HUES6 (cell line): ENCODE measurements at regions not wholly inside any gene's neighbourhood (a gene's known extent, or its start where the extent isn't known, plus 50 kb on each side); places are given as distances from the start of the nearest gene placed in this dataset.
"Not testable (repeated sequence)": the region's sequence is repeated elsewhere in the genome, so short reads cannot be mapped to it uniquely, and the experiment has no call there.

ENCODE experiments used
- H3K27ac ChIP-seq: 2 replicates; pipeline ENCODE4 v1.7.0; 2013; ENCODE audit warnings: low read depth, mild to moderate bottlenecking, low read length, inconsistent platforms
- H3K27me3 ChIP-seq: 2 replicates; pipeline ENCODE4 v1.6.1; 2013; ENCODE audit warnings: low read length; ENCODE audit not compliant: control insufficient read depth, insufficient read depth
- H3K36me3 ChIP-seq: 2 replicates; pipeline ENCODE4 v1.6.1; 2013; ENCODE audit warnings: low read length; ENCODE audit not compliant: control insufficient read depth, insufficient read depth
- H3K4me1 ChIP-seq: 2 replicates; pipeline ENCODE4 v1.6.1; 2013; ENCODE audit warnings: low read length; ENCODE audit not compliant: control insufficient read depth, insufficient read depth
- H3K4me3 ChIP-seq: 2 replicates; pipeline ENCODE4 v1.5.1; 2013; ENCODE audit warnings: low read depth, low read length
- H3K9ac ChIP-seq: one replicate; pipeline ENCODE4 v1.6.1; 2013; ENCODE audit warnings: mild to moderate bottlenecking, low read length
- H3K9me3 ChIP-seq: 2 replicates; pipeline ENCODE4 v1.6.1; 2013; ENCODE audit warnings: low read depth, low read length; ENCODE audit not compliant: control insufficient read depth, insufficient read depth

DNA sequence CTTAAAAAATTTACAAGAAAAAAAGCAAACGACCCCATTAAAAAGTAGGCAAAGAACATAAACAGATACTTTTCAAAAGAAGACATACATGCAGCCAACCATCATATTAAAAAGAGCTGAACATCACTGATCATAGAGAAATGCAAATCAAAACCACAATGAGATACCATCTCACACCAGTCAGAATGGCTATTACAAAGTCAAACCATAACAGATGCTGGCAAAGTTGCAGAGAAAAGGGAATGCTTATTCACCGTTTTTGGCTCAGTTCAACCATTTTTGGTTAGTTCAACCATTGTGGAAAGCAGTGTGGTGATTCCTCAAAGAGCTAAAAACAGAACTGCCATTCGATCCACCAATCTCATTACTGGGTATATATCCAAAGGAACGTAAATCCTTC is 230.6 kb downstream of the FOXG1 start:
- H3K36me3 ChIP-seq, H3K9ac ChIP-seq, H3K4me1 ChIP-seq, H3K27ac ChIP-seq, H3K9me3 ChIP-seq, H3K27me3 ChIP-seq, H3K4me3 ChIP-seq: not testable (repeated sequence)

DNA sequence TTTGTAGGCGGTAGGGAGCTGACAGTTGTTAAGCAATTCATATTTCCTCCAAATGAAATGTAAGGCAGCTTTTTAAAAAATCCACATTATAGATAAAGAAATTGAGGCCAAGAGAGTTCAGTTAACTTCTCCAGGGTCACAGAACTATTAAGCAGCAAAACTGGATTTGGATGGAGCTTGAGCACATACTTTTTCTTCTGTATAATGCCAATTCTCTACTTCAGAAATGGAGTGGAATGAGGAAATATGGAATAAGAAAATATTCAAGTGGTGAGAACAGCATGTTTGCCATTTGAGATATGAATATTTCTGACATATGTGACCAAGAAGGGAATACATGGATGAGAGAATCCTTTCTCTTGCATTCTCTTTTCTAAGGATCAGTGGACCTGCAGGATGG is 233.1 kb downstream of the FOXG1 start:
- Histone ChIP-seq H3K27me3 (no peaks in the 10 kb centered on the region; the same call in 1 of the 2 replicates), H3K9me3 (no peaks in the 10 kb centered on the region), H3K4me3 (no peak overlapping the region), H3K4me1 (no peaks in the 10 kb centered on the region), H3K36me3 (no peaks in the 10 kb centered on the region), H3K27ac (no peak overlapping the region), H3K9ac (no peak overlapping the region)

DNA sequence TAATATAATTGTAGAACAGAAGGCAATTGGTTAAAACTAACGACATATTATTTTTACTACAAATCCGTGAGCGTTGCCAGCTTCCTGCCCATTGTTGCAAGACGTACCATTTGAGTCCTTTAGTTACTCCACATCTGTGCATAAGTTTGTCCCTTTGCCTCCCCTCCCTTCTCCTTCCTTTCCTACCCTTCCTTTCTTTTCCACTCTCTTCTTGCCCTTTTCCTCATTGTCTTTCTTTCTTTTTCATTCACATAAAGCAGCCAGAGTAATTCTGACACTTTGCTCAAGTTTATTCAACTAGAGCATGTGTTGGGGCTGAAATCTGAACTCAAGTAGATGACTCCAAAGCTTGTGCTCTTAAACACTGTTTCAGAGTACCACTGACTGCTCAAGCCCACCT is 239.1 kb downstream of the FOXG1 start:
- no peak overlapping the region for H3K4me3 ChIP-seq
- H3K27ac ChIP-seq: no peak overlapping the region
- no peaks in the 10 kb centered on the region for H3K27me3 ChIP-seq
- no peaks in the 10 kb centered on the region for H3K4me1 ChIP-seq
- H3K9ac ChIP-seq: no peak overlapping the region
- no peaks in the 10 kb centered on the region for H3K36me3 ChIP-seq
- H3K9me3 ChIP-seq: no peaks in the 10 kb centered on the region

DNA sequence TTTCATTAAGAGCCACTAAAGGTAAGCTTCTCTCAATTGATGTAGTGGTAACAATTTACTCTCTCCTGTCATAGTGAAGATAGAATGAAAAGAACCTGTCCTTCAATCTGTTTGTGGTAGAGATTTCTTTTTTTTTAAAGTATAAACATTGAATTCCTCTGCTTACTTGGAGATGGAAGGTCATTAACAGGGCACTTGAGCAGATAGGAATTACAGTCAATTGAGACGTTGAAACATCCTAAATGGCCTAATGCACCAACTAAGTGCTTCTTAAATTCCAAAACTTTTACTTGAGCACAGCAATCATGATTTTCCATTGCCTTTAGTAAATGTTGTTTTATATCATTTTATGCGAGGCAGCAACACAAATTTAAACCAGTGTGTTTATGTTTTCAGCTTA is 241.4 kb downstream of the FOXG1 start:
- Histone ChIP-seq H3K9ac (no peak overlapping the region), H3K27me3 (no peaks in the 10 kb centered on the region), H3K9me3 (no peaks in the 10 kb centered on the region), H3K4me1 (no peaks in the 10 kb centered on the region), H3K36me3 (no peaks in the 10 kb centered on the region), H3K27ac (no peak overlapping the region), H3K4me3 (no peak overlapping the region)

DNA sequence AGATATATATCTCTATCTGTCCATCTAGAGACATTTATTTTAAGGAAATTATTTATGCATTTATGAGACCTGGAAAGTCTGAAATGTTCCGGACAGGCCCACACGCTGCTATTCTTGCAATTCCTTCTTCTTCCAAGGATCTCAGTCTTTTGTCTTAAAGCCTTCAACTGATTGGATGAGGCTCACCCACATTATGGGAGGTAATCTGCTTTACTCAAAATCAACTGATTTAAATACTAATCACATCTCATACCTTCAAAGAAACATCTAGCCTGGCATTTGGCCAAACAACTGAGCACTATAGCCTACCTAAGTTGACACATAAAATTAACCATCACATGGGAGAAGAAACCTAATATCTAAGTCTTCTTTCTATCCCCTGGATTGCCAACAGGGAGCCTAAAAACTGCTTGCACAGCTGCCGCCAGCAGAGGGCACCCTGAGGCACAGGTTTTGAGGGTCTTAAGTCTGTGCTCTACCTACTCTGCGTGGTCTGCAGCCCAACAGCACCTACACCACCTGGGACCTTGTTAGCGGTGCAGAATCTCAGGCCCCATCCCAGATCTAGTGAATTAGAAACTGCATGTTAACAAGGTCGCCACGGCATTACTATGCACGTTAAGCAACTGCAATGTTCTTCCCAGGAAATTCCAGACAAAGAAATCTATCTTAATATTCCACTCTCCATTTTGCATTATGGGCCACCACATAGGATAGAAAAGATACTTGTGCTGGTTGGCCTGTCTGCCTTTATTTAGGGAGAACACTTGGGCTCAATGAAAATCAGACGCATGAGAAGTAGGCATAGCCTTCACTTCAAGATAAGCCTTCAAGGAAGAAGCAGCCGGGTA is 249.7 kb downstream of the FOXG1 start:
- Histone ChIP-seq H3K9me3 (no peaks in the 10 kb centered on the region), H3K4me1 (no peaks in the 10 kb centered on the region), H3K27ac (no peak overlapping the region), H3K27me3 (no peaks in the 10 kb centered on the region), H3K4me3 (no peak overlapping the region), H3K36me3 (no peaks in the 10 kb centered on the region), H3K9ac (no peak overlapping the region)

DNA sequence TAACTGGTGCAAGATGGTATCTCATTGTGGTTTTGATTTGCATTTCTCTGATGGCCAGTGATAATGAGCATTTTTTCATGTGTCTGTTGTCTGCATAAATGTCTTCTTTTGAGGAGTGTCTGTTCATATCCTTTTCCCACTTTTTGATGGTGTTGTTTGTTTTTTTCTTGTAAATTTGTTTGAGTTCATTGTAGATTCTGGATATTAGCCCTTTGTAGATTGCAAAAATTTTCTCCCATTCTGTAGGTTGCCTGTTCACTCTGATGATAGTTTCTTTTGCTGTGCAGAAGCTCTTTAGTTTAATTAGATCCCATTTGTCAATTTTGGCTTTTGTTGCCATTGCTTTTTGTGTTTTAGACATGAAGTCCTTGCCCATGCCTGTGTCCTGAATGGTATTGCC is 256.9 kb downstream of the FOXG1 start:
- not testable (repeated sequence) for H3K9me3 ChIP-seq

DNA sequence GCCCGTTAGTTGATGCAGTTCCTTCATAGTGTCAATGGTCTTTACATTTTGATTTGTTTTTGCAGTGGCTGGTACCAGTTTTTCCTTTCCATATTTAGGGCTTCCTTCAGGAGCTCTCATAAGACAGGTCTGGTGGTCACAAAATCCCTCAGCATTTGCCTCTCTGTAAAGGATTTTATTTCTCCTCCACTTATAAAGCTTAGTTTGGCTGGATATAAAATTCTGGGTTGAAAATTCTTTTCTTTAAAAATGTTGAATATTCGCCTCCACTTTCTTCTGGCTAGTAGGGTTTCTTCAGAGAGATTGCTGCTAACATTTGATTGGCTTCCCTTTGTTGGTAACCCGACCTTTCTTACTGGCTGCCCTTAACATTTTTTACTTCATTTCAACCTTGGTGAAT is 260.9 kb downstream of the FOXG1 start:
- not testable (repeated sequence) for H3K27ac ChIP-seq, H3K27me3 ChIP-seq, H3K36me3 ChIP-seq, H3K9ac ChIP-seq, H3K9me3 ChIP-seq, H3K4me3 ChIP-seq
- H3K4me1 ChIP-seq: peaks cover 16% of the 10 kb centered on the region

More for the DNA sequence above, 256.9 kb downstream of the FOXG1 start:
- not testable (repeated sequence) for H3K36me3 ChIP-seq, H3K27me3 ChIP-seq, H3K4me1 ChIP-seq, H3K27ac ChIP-seq, H3K9ac ChIP-seq, H3K4me3 ChIP-seq

DNA sequence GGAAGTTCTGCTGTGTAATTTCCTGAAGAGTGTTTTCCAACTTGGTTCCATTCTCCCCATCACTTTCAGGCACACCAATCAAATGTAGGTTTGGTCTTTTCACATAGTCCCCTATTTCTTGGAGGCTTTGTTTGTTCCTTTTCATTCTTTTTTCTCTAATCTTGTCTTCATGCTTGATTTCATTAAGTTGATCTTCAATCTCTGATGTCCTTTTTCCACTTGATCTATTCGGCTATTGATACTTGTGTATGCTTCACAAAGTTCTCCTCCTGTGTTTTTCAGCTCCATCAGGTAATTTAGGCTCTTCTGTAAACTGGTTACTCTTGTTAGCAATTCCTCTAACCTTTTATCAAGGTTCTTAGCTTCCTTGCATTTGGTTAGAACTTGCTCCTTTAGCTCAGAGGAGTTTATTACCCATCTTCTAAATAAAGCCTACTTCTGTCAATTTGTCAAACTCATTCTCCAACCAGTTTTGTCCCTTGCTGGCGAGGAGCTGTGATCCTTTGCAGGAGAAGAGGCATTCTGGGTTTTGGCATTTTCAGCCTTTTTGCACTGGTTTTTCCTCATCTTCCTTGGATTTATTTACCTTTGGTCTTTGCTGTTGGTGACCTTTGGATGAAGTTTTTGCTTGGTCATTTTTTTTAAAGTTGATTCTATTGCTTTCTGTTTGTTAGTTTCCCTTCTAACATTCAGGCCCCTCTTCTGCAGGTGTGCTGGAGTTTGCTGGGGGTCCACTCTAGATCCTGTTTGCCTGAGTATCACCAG is 261.5 kb downstream of the FOXG1 start:
- not testable (repeated sequence) for H3K9me3 ChIP-seq, H3K4me3 ChIP-seq, H3K9ac ChIP-seq, H3K27ac ChIP-seq, H3K36me3 ChIP-seq, H3K27me3 ChIP-seq
- H3K4me1 ChIP-seq: peaks cover 16% of the 10 kb centered on the region

DNA sequence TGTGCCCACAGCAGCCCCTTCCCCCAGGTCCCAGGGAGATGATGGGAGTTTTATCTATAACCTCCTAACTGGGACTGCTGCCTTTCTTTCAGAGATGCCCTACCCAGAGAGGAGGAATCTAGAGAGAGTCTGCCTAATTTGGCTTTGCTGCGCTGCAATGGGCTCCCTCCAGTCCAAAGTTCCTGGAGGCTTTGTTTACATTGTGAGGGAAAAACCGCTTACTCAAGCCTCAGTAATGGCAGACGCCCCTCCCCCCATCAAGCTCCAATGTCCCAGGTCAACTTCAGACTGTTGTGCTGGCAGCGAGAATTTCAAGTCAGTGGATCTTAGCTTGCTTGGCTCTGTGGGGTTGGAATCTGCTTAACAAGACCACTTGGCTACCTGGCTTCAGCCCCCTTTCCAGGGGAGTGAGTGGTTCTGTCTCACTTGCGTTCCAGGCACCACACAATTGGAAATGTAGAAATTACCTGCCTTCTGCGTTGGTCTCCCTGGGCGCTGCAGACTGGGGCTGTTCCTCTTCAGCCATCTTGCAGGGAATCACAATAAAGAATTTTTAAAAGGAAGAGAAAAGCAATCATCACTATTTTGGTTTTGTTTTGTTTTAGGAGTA is 262.5 kb downstream of the FOXG1 start:
- H3K4me3 ChIP-seq: peak overlapping the region; percentile 44
- no peaks in the 10 kb centered on the region for H3K36me3 ChIP-seq
- H3K9ac ChIP-seq: peak overlapping the region; percentile 59
- H3K9me3 ChIP-seq: no peaks in the 10 kb centered on the region
- H3K4me1 ChIP-seq: peaks cover 16% of the 10 kb centered on the region
- H3K27me3 ChIP-seq: no peaks in the 10 kb centered on the region
- H3K27ac ChIP-seq: peak overlapping the region; percentile 46; the same call in 1 of the 2 replicates

DNA sequence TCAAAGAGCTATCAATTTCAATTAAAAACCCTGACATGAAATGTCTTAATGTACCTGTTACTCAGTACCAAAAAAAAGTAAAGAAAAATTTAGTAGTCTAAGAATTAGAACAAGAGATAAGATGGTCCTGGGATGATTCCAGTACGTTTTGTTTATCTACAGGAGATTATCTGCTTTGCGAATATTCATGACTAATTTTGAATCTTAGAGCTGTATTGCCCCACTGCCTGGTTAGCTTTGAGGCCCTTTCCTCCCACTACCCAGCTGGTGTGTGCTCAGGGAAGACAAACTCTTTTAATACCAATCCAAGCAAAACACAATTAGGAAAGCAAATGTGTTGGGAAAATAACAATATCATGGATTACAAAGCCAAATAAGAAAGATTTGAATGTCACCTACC is 263.5 kb downstream of the FOXG1 start:
- no peak overlapping the region for H3K27ac ChIP-seq
- no peaks in the 10 kb centered on the region for H3K36me3 ChIP-seq
- H3K4me3 ChIP-seq: no peak overlapping the region
- no peaks in the 10 kb centered on the region for H3K27me3 ChIP-seq
- no peak overlapping the region for H3K9ac ChIP-seq
- peaks cover 16% of the 10 kb centered on the region for H3K4me1 ChIP-seq
- H3K9me3 ChIP-seq: no peaks in the 10 kb centered on the region

DNA sequence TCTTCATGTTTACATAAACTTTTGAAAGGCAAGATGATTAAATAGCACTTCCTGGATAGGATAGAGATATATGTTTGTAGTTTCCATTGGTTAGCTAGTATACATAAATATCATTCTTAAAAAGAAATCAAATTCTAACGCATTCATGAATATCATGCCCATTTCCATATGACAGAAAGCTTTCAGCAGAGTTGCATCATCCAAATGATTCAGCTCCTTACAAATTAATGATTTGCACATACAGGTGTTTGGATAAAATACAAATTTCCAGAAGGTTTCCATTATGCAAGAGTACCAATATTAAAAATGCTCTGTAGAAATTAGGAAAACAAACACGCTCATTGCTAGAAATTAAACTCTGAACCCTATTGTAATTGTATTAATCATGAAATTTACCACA is 264.4 kb downstream of the FOXG1 start:
- H3K27me3 ChIP-seq: no peaks in the 10 kb centered on the region
- H3K27ac ChIP-seq: no peak overlapping the region
- H3K36me3 ChIP-seq: no peaks in the 10 kb centered on the region
- no peak overlapping the region for H3K4me3 ChIP-seq
- no peaks in the 10 kb centered on the region for H3K9me3 ChIP-seq
- no peak overlapping the region for H3K9ac ChIP-seq
- peaks cover 16% of the 10 kb centered on the region for H3K4me1 ChIP-seq
